SK-N-SH (cell line): ENCODE measurements at regions not wholly inside any gene's neighbourhood (a gene's known extent, or its start where the extent isn't known, plus 50 kb on each side); places are given as distances from the start of the nearest gene placed in this dataset.

ENCODE experiments used
- CTCF ChIA-PET: fragments of 300-600, 350-600 bp; formaldehyde crosslinking; extraction: SDS; loops from one replicate; lab custom pipeline; 2021; lab: Yijun Ruan, JAX
- POLR2A ChIA-PET: fragments of 350-600 bp; sonication (Branson Sonifier 250); formaldehyde crosslinking; extraction: SDS; loops from one replicate; lab custom pipeline; 2020; ENCODE audit warnings: antibody characterized with exemption, inconsistent platforms; lab: Yijun Ruan, JAX
- DNase-seq: peaks from one replicate; pipeline ENCODE4 v3.0.0; 2012
- H2AFZ ChIP-seq: fragments of 200-600 bp; sonication (generic); 2 replicates; pipeline ENCODE4 v1.8.1; 2016; ENCODE audit warnings: antibody characterized with exemption, mild to moderate bottlenecking, low read depth
- H3F3A ChIP-seq: fragments of 200-600 bp; sonication (generic); replicated peaks from 2 replicates; pipeline ENCODE3; 2016; ENCODE audit warnings: antibody characterized with exemption, mild to moderate bottlenecking; ENCODE audit not compliant: insufficient read depth
- H3K27ac ChIP-seq, 2 experiments: fragments of 200-500 bp in 1 of 2; fragments of 200-600 bp in 1 of 2; sonication (Bioruptor generic) in 1 of 2; sonication (generic), shearing (Covaris generic) in 1 of 2; 2 replicates each; pipeline versions ENCODE4 v1.5.1 to v1.6.1; 2014 to 2016; ENCODE audit warnings: low read depth in 2 of 2, inconsistent platforms in 1 of 2, low read length in 1 of 2, mild to moderate bottlenecking in 1 of 2, mixed read lengths in 1 of 2
- H3K27me3 ChIP-seq: fragments of 200-600 bp; sonication (generic), shearing (Covaris generic); 2 replicates; pipeline ENCODE4 v1.6.1; 2016; ENCODE audit warnings: mixed run types; ENCODE audit not compliant: insufficient read depth
- H3K36me3 ChIP-seq, 2 experiments: fragments of 200-500 bp in 1 of 2; fragments of 200-600 bp in 1 of 2; sonication (Bioruptor generic) in 1 of 2; sonication (generic) in 1 of 2; replicated peaks in 1 of 2; 2 replicates each; pipeline versions ENCODE3 to v1.5.1; 2014 to 2016; ENCODE audit warnings: low read length in 1 of 2, mild to moderate bottlenecking in 1 of 2; ENCODE audit not compliant: insufficient read depth in 2 of 2, control insufficient read depth in 1 of 2
- H3K4me1 ChIP-seq, 2 experiments: fragments of 200-500 bp in 1 of 2; fragments of 200-600 bp in 1 of 2; sonication (Bioruptor generic) in 1 of 2; sonication (generic), shearing (Covaris generic) in 1 of 2; 2 replicates each; pipeline versions ENCODE4 v1.5.1 to v1.6.1; 2014 to 2016; ENCODE audit warnings: low read depth in 1 of 2, low read length in 1 of 2, mixed run types in 1 of 2; ENCODE audit not compliant: insufficient read depth in 2 of 2, control insufficient read depth in 1 of 2
- H3K4me2 ChIP-seq: fragments of 200-600 bp; sonication (generic), shearing (Covaris generic); 2 replicates; pipeline ENCODE4 v1.6.1; 2017; ENCODE audit warnings: mixed run types
- H3K4me3 ChIP-seq, 2 experiments: fragments of 200-500 bp in 1 of 2; fragments of 200-600 bp in 1 of 2; sonication (Bioruptor generic) in 1 of 2; sonication (generic), shearing (Covaris generic) in 1 of 2; 2 replicates each; pipeline versions ENCODE4 v1.5.1 to v1.8.1; 2014 to 2016; ENCODE audit warnings: low read depth in 2 of 2, inconsistent platforms in 1 of 2, low read length in 1 of 2, mild to moderate bottlenecking in 1 of 2, mixed read lengths in 1 of 2, moderate library complexity in 1 of 2
- H3K79me2 ChIP-seq: fragments of 200-600 bp; sonication (generic); 2 replicates; pipeline ENCODE4 v1.8.1; 2017; ENCODE audit warnings: mild to moderate bottlenecking; ENCODE audit not compliant: insufficient read depth
- H3K9ac ChIP-seq: fragments of 200-600 bp; sonication (generic); 2 replicates; pipeline ENCODE4 v1.6.1; 2017; ENCODE audit warnings: mixed run types
- H3K9me2 ChIP-seq: fragments of 200-600 bp; sonication (generic); 2 replicates; pipeline ENCODE4 v1.6.1; 2017; ENCODE audit warnings: mixed run types
- H3K9me3 ChIP-seq: fragments of 200-600 bp; sonication (generic); 2 replicates; pipeline ENCODE4 v1.6.1; 2017; ENCODE audit warnings: mixed run types, mild to moderate bottlenecking, moderate library complexity
- H4K20me1 ChIP-seq: fragments of 200-600 bp; sonication (generic); 2 replicates; pipeline ENCODE4 v1.6.1; 2017; ENCODE audit warnings: mild to moderate bottlenecking, mixed run types; ENCODE audit not compliant: insufficient read depth
- EZH2phosphoT487 ChIP-seq: fragments of 200-600 bp; sonication (generic); IDR thresholded peaks from 2 replicates; pipeline ENCODE4 v1.6.1; 2017; ENCODE audit warnings: low read depth, mixed run types, mild to moderate bottlenecking, antibody characterized with exemption, moderate library complexity, borderline replicate concordance
- FOXJ3 ChIP-seq: sonication (generic); formaldehyde crosslinking; IDR thresholded peaks from 2 replicates; pipeline ENCODE4 v1.5.1; 2020; ENCODE audit warnings: mild to moderate bottlenecking, missing genetic modification reagents
- GABPA ChIP-seq: IDR thresholded peaks from 2 replicates; pipeline ENCODE4 v1.4.0; 2012; ENCODE audit warnings: low read depth, mild to moderate bottlenecking
- IRF3 ChIP-seq: fragments of 150-350 bp; IDR thresholded peaks from 2 replicates; pipeline ENCODE4 v1.6.1; 2016; ENCODE audit warnings: mild to moderate bottlenecking, low read depth, low read length
- MAX ChIP-seq: IDR thresholded peaks from 2 replicates; pipeline ENCODE4 v1.4.0; 2012; ENCODE audit warnings: low read depth
- PBX3 ChIP-seq: IDR thresholded peaks from 2 replicates; pipeline ENCODE4; 2012
- POLR2AphosphoS5 ChIP-seq: IDR thresholded peaks from 2 replicates; pipeline ENCODE4 v1.6.1; 2012; ENCODE audit warnings: low read depth, low read length
- RAD21 ChIP-seq: IDR thresholded peaks from 2 replicates; pipeline ENCODE4 v1.6.1; 2012; ENCODE audit warnings: mild to moderate bottlenecking, low read length
- REST ChIP-seq: IDR thresholded peaks from 2 replicates; pipeline ENCODE4 v1.6.1; 2012; ENCODE audit warnings: mild to moderate bottlenecking, low read depth, low read length, moderate library complexity
- SIN3A ChIP-seq: IDR thresholded peaks from 2 replicates; pipeline ENCODE4 v1.6.1; 2012; ENCODE audit warnings: low read depth, mild to moderate bottlenecking, low read length, moderate library complexity, borderline replicate concordance
- USF1 ChIP-seq: IDR thresholded peaks from 2 replicates; pipeline ENCODE4 v1.4.0; 2012; ENCODE audit warnings: low read depth, borderline replicate concordance
- ZBTB33 ChIP-seq: IDR thresholded peaks from 2 replicates; pipeline ENCODE4 v1.4.0; 2012; ENCODE audit warnings: low read depth, borderline replicate concordance
- WGBS: methylation state at CpG from one replicate; pipeline ENCODE4 v1.1.6; 2017; ENCODE audit warnings: low lambda C conversion rate; 5-methylcytosine and 5-hydroxymethylcytosine counted together

GRCh38 chr2:120915670-120916069, 180.0 kb downstream of the GLI2 start:
- ChIA-PET POLR2A (interaction anchor here (1.0 kb wide), 1 partner anchor 16 kb away, joined by 3 read pairs; no protein-coding TSS in a partner anchor), CTCF (no interaction called here)
- TF ChIP-seq FOXJ3 (CRISPR knock-in tag) (no peak), USF1 (no peak), MAX (no peak), POLR2AphosphoS5 (no peak), REST (no peak), EZH2phosphoT487 (no peak), SIN3A (no peak), PBX3 (no peak), RAD21 (no peak), IRF3 (no peak), GABPA (no peak), ZBTB33 (no peak)
- Histone ChIP-seq H3F3A (peaks cover 7% of the 10 kb centered on the region), H4K20me1 (no peaks in the 10 kb centered on the region), H2AFZ (no peak overlapping the region), H3K27me3 (no peaks in the 10 kb centered on the region), H3K9ac (peak overlapping the region; percentile 46; the same call in 1 of the 2 replicates), H3K79me2 (peaks cover 23% of the 10 kb centered on the region; the same call in 1 of the 2 replicates), H3K4me3 (no peak overlapping the region), H3K9me2 (no peaks in the 10 kb centered on the region), H3K4me2 (peak overlapping the region; percentile 76; the same call in 1 of the 2 replicates), H3K36me3 (peaks cover 0 to 3% of the 10 kb centered on the region in 2 experiments), H3K27ac (peak overlapping the region; percentile 79 to 92), H3K4me1 (peaks cover 29 to 56% of the 10 kb centered on the region in 2 experiments), H3K9me3 (no peaks in the 10 kb centered on the region)
- DNase-seq, result no peak
- 70% methylated on average over 3 of the region's 3 CpGs for WGBS
